ENCODE measurements at regions not wholly inside any gene's neighbourhood (a gene's known extent, or its start where the extent isn't known, plus 50 kb on each side); places are given as distances from the start of the nearest gene placed in this dataset.

DNA sequence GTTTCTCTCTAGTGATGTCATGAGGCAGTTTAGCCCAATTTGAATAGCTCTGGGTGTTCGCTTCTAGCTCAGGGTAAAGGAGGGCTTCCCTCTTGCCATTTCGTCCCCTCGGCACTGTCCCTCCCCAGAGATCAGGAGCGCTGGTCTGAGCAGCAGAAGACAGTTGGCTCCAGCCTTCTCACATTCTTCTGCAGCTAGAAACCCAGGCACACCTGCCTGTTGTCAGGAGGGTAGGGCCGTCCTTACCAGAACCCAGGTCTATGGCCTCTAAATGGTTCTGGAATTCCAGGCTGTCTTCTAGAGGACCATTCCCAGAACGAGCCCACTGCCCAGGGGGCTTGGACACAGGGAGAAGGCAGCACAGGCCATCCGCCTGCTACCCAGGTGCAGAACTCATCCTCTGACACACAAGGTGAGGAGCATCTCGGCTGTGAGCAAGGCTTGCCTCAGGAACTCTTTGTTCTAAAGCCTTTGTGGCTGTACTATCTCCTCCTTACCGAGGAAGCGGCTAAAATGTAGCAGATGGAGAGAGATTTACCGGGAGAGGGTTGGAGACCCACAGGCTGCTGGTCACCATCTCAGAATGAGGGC lies 255.6 kb upstream of the IRX2 start:
- no peak for DNase-seq
- H3K9ac ChIP-seq (ENCODE audit: low read length) = no peak overlapping the region
- no peaks in the 10 kb centered on the region for H4K20me1 ChIP-seq (ENCODE audit: low read length)
- H3K79me2 ChIP-seq (ENCODE audit: low read length) = no peaks in the 10 kb centered on the region
- no peak overlapping the region for H2AFZ ChIP-seq (ENCODE audit: low read length)
- H3K4me3 ChIP-seq (ENCODE audit: low read length) = no peak overlapping the region
- no peaks in the 10 kb centered on the region for H3K27me3 ChIP-seq (ENCODE audit: low read length)
- no peak overlapping the region for H3K27ac ChIP-seq (ENCODE audit: low read length)
- H3K9me2 ChIP-seq (replicated peaks; ENCODE audit: low read length) = no peaks in the 10 kb centered on the region
- intact Hi-C loops (cut with micrococcal nuclease) = no loop called here
- TF ChIP-seq EZH2phosphoT487 (IDR thresholded peaks at IDR 0.05; ENCODE audit: borderline replicate concordance, low read length) (no peak), EZH2 (IDR thresholded peaks at IDR 0.05; ENCODE audit: low read length, unreplicated experiment) (no peak)
- TF ChIP-seq, protein P1, sequence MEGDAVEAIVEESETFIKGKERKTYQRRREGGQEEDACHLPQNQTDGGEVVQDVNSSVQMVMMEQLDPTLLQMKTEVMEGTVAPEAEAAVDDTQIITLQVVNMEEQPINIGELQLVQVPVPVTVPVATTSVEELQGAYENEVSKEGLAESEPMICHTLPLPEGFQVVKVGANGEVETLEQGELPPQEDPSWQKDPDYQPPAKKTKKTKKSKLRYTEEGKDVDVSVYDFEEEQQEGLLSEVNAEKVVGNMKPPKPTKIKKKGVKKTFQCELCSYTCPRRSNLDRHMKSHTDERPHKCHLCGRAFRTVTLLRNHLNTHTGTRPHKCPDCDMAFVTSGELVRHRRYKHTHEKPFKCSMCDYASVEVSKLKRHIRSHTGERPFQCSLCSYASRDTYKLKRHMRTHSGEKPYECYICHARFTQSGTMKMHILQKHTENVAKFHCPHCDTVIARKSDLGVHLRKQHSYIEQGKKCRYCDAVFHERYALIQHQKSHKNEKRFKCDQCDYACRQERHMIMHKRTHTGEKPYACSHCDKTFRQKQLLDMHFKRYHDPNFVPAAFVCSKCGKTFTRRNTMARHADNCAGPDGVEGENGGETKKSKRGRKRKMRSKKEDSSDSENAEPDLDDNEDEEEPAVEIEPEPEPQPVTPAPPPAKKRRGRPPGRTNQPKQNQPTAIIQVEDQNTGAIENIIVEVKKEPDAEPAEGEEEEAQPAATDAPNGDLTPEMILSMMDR (conservative IDR thresholded peaks at IDR 0.05; ENCODE audit: low read depth, low read length) = no peak
- no TSS peak for BruUV-seq (replicated peaks)
- H3F3A ChIP-seq (ENCODE audit: low read length, unreplicated experiment) = no peaks in the 10 kb centered on the region
- POLR2A ChIA-PET (ENCODE audit: unreplicated experiment) = no interaction called here
- no peak for ATAC-seq
- CTCF ChIA-PET = no interaction called here
- H3K4me1 ChIP-seq (ENCODE audit: insufficient read depth, low read length) = no peaks in the 10 kb centered on the region
- 0 out of 2 replicates have a peak, but pooled peaks cover 10% of the 10 kb centered on the region for H3K9me3 ChIP-seq (ENCODE audit: low read length)
- H3K4me2 ChIP-seq (ENCODE audit: low read length) = no peak overlapping the region
- no peaks in the 10 kb centered on the region for H3K36me3 ChIP-seq (ENCODE audit: low read depth, low read length)

DNA sequence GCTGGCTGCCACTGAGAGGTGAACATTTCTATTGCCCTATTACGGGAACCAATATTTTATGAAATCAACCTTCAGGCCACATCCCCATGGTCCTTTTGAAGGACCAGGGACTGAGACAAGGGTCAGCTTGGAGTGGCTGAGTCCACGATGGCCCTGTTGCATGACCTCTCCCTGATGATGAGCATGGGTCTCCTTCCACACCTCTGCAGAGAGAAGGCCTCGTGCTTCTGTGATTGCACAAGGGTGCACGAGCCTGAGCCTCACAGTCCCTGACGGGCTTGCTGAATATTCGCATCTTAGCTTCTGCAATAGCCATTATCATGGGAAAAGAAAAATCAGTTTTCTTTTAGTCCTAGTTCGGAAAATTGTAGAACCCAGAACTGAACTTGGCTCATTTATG lies 255.0 kb upstream of the IRX2 start:
- no peaks in the 10 kb centered on the region for H3F3A ChIP-seq (ENCODE audit: low read length, unreplicated experiment)
- 0 out of 2 replicates have a peak, but pooled peaks cover 10% of the 10 kb centered on the region for H3K9me3 ChIP-seq (ENCODE audit: low read length)
- H3K9me2 ChIP-seq (replicated peaks; ENCODE audit: low read length) = no peaks in the 10 kb centered on the region
- BruUV-seq (replicated peaks) = no TSS peak
- CTCF ChIA-PET = no interaction called here
- H3K27ac ChIP-seq (ENCODE audit: low read length) = no peak overlapping the region
- H3K36me3 ChIP-seq (ENCODE audit: low read depth, low read length) = no peaks in the 10 kb centered on the region
- H3K4me1 ChIP-seq (ENCODE audit: insufficient read depth, low read length) = no peaks in the 10 kb centered on the region
- TF ChIP-seq EZH2 (IDR thresholded peaks at IDR 0.05; ENCODE audit: low read length, unreplicated experiment) (no peak), EZH2phosphoT487 (IDR thresholded peaks at IDR 0.05; ENCODE audit: borderline replicate concordance, low read length) (no peak)
- TF ChIP-seq, protein P1 (conservative IDR thresholded peaks at IDR 0.05; ENCODE audit: low read depth, low read length) = no peak
- no peaks in the 10 kb centered on the region for H3K27me3 ChIP-seq (ENCODE audit: low read length)
- intact Hi-C loops (cut with micrococcal nuclease) = no loop called here
- H3K9ac ChIP-seq (ENCODE audit: low read length) = no peak overlapping the region
- H3K4me3 ChIP-seq (ENCODE audit: low read length) = no peak overlapping the region
- H4K20me1 ChIP-seq (ENCODE audit: low read length) = no peaks in the 10 kb centered on the region
- DNase-seq = no peak
- no peak overlapping the region for H2AFZ ChIP-seq (ENCODE audit: low read length)
- no peaks in the 10 kb centered on the region for H3K79me2 ChIP-seq (ENCODE audit: low read length)
- ATAC-seq = no peak
- POLR2A ChIA-PET (ENCODE audit: unreplicated experiment) = no interaction called here
- H3K4me2 ChIP-seq (ENCODE audit: low read length) = no peak overlapping the region

DNA sequence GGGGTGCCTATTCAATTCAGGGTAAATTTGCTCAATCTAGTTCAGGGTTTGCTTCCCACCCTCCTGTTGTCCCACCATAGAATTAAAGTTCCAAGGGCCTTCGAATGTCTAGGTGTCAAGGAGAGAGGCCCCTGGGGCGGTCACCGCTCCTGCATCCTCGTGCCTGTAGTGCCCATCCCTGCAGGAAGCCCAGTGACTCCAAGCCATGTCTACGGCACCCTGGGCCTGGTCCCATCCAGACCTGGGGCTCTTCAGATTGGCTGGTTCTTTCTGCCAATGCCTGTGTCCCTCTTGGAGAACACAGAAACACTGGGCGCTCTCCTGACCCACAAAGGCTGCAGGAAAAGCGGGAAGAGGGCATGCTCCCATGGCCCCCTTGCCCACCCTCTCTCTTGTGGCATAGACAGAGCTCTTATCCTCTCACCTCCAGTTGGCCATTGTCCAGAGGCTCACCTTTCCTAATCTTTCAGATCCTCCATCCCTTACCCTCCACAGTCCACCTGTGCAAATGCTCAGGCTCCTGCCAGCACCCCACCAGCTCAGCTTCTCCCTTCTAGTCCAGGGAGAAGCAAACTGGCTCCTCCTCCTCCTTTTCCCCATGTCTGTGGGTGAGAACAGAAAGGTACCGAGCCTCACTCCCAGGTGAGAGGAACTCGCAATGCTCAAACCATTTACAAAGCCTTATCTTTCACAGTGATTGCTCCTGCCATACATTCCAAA lies 253.0 kb upstream of the IRX2 start:
- Histone ChIP-seq H4K20me1 (ENCODE audit: low read length) (no peaks in the 10 kb centered on the region), H2AFZ (ENCODE audit: low read length) (no peak overlapping the region), H3K9ac (ENCODE audit: low read length) (no peak overlapping the region), H3K4me1 (ENCODE audit: insufficient read depth, low read length) (no peaks in the 10 kb centered on the region), H3F3A (ENCODE audit: low read length, unreplicated experiment) (no peaks in the 10 kb centered on the region), H3K4me2 (ENCODE audit: low read length) (no peak overlapping the region), H3K4me3 (ENCODE audit: low read length) (no peak overlapping the region), H3K27me3 (ENCODE audit: low read length) (0 out of 2 replicates have a peak, but pooled peaks cover 8% of the 10 kb centered on the region), H3K36me3 (ENCODE audit: low read depth, low read length) (no peaks in the 10 kb centered on the region), H3K27ac (ENCODE audit: low read length) (no peak overlapping the region), H3K79me2 (ENCODE audit: low read length) (no peaks in the 10 kb centered on the region), H3K9me2 (replicated peaks; ENCODE audit: low read length) (no peaks in the 10 kb centered on the region), H3K9me3 (ENCODE audit: low read length) (0 out of 2 replicates have a peak, but pooled peaks cover 6% of the 10 kb centered on the region)
- DNase-seq (no peak), ATAC-seq (no peak)
- intact Hi-C loops (cut with micrococcal nuclease) = no loop called here
- CTCF ChIA-PET = no interaction called here
- no TSS peak for BruUV-seq (replicated peaks)
- TF ChIP-seq EZH2 (IDR thresholded peaks at IDR 0.05; ENCODE audit: low read length, unreplicated experiment) (no peak), EZH2phosphoT487 (IDR thresholded peaks at IDR 0.05; ENCODE audit: borderline replicate concordance, low read length) (no peak)
- TF ChIP-seq, protein P1 (conservative IDR thresholded peaks at IDR 0.05; ENCODE audit: low read depth, low read length) = no peak
- POLR2A ChIA-PET (ENCODE audit: unreplicated experiment) = no interaction called here
